ENCODE measurements at regions not wholly inside any gene's neighbourhood (a gene's known extent, or its start where the extent isn't known, plus 50 kb on each side); places are given as distances from the start of the nearest gene placed in this dataset.
A peak's percentile ranks its signal among the peaks of the same experiment; 100 is the strongest.

DNA sequence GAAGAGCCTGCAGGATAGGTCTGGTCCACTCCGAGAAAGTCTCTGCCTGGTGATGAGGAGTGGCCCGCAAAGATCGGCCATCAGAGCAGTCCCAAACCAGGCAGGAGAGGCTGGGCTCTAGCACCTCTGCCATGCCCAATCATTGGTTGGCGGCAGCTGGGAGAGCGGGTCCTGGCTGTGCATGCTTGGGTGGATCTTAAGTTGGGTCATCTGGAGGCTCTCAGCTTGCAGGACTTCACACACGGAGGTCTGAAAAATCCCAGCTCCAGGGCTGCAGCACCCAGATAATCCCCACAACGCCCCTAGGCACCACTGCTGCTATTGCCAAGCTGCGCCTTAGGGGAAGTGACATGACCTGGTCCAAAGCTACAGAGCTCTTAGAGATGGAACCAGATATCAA, 766.7 kb upstream of the TBX3 start:
- Histone ChIP-seq H2BK15ac (ENCODE audit: low read length) (no peak overlapping the region), H3K4me2 (ENCODE audit: insufficient read depth in 1 of 2, low read depth in 2 of 2, low read length in 2 of 2) (peak overlapping the region in 1 of 2 experiments; percentile 38; a peak in 2 of 4 replicates), H3K4me3 (ENCODE audit: extremely low read depth in 1 of 4, insufficient read depth in 2 of 4, low read depth in 3 of 4, low read length in 4 of 4) (no peak overlapping the region), H3K23me2 (ENCODE audit: low read depth, low read length) (peaks cover 10% of the 10 kb centered on the region; the same call in 1 of the 2 replicates), H3K14ac (ENCODE audit: insufficient read length) (no peak overlapping the region), H4K20me1 (replicated peaks in 1 of 2; ENCODE audit: control insufficient read depth in 1 of 2, insufficient read depth in 2 of 2, low read length in 2 of 2) (no peaks in the 10 kb centered on the region), H4K8ac (ENCODE audit: extremely low read depth, insufficient read depth, low read length) (no peak overlapping the region), H3K18ac (ENCODE audit: extremely low read depth, low read length) (0 out of 2 replicates have a peak overlapping the region, but pooled peaks have one; percentile 38), H2BK120ac (replicated peaks; ENCODE audit: low read depth, low read length) (no peak overlapping the region), H3K36me3 (ENCODE audit: control insufficient read depth in 2 of 4, insufficient read depth in 4 of 4, low read length in 3 of 4) (no peaks in the 10 kb centered on the region), H3K56ac (replicated peaks; ENCODE audit: insufficient read length, low read depth, low read length) (no peak overlapping the region), H2BK5ac (ENCODE audit: low read depth, low read length) (no peak overlapping the region), H4K5ac (ENCODE audit: insufficient read length, low read depth, low read length) (no peak overlapping the region), H3K9ac (replicated peaks in 1 of 4; ENCODE audit: extremely low read depth in 1 of 4, low read depth in 3 of 4, low read length in 3 of 4) (no peak overlapping the region), H3K23ac (ENCODE audit: insufficient read length) (no peak overlapping the region), H4K91ac (replicated peaks; ENCODE audit: insufficient read length, low read length) (no peak overlapping the region), H3K79me2 (ENCODE audit: control insufficient read depth in 1 of 2, insufficient read depth in 2 of 2, low read length in 2 of 2) (no peaks in the 10 kb centered on the region), H2BK12ac (ENCODE audit: low read depth, low read length) (no peak overlapping the region), H3K9me3 (ENCODE audit: insufficient read depth in 2 of 2, low read depth in 1 of 2, low read length in 1 of 2) (no peaks in the 10 kb centered on the region), H3K4ac (replicated peaks; ENCODE audit: insufficient read length, low read depth, low read length) (no peak overlapping the region), H3K27me3 (replicated peaks in 1 of 4; ENCODE audit: control insufficient read depth in 3 of 4, extremely low read depth in 1 of 4, insufficient read depth in 3 of 4, low read length in 3 of 4) (peaks cover 0 to 20% (median 11%) of the 10 kb centered on the region in 4 experiments; a peak in 5 of 7 replicates), H3K27ac (ENCODE audit: low read depth, low read length) (no peak overlapping the region), H3K4me1 (replicated peaks in 1 of 4; ENCODE audit: control insufficient read depth in 3 of 4, insufficient read depth in 4 of 4, low read length in 3 of 4) (peaks cover 9 to 26% (median 20%) of the 10 kb centered on the region in 4 experiments), H2BK20ac (ENCODE audit: low read length) (no peak overlapping the region), H2AFZ (ENCODE audit: low read length) (no peak overlapping the region), H2AK5ac (ENCODE audit: low read depth, low read length) (0 out of 2 replicates have a peak overlapping the region, but pooled peaks have one; percentile 18), H3K79me1 (ENCODE audit: low read depth, low read length) (no peaks in the 10 kb centered on the region)
- 87% methylated on average over 8 of the region's 8 CpGs; no CpG with 5 or more reads in 1 of the 2 experiments for WGBS, 2 experiments (ENCODE audit: extremely low coverage in 1 of 2, insufficient coverage in 1 of 2, insufficient read length in 1 of 2, insufficient replicate concordance in 2 of 2, low coverage in 1 of 2, low lambda C conversion rate in 2 of 2, missing lambda C conversion rate in 1 of 2)
- TF ChIP-seq, protein P1, sequence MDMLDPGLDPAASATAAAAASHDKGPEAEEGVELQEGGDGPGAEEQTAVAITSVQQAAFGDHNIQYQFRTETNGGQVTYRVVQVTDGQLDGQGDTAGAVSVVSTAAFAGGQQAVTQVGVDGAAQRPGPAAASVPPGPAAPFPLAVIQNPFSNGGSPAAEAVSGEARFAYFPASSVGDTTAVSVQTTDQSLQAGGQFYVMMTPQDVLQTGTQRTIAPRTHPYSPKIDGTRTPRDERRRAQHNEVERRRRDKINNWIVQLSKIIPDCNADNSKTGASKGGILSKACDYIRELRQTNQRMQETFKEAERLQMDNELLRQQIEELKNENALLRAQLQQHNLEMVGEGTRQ (IDR thresholded peaks at IDR 0.05; ENCODE audit: low read length), result no peak
- TF ChIP-seq TAF7 (optimal IDR thresholded peaks at IDR 0.05; ENCODE audit: borderline replicate concordance, low read depth, low read length) (no peak), TCF12 (IDR thresholded peaks at IDR 0.05; ENCODE audit: low read depth, low read length) (no peak), RAD21 (IDR thresholded peaks at IDR 0.05 in 1 of 2, conservative IDR thresholded peaks at IDR 0.05 in 1 of 2; ENCODE audit: low read depth in 2 of 2, low read length in 2 of 2) (no peak), RBBP5 (IDR thresholded peaks at IDR 0.05; ENCODE audit: borderline replicate concordance, low read depth, low read length) (no peak), KDM1A (IDR thresholded peaks at IDR 0.05; ENCODE audit: borderline replicate concordance, low read length) (no peak), RXRA (IDR thresholded peaks at IDR 0.05; ENCODE audit: insufficient read depth, low read depth, low read length) (no peak), EP300 (IDR thresholded peaks at IDR 0.05; ENCODE audit: borderline replicate concordance in 1 of 2, low read depth in 2 of 2, low read length in 2 of 2) (no peak), GTF2F1 (IDR thresholded peaks at IDR 0.05; ENCODE audit: borderline replicate concordance, low read depth, low read length) (no peak), CEBPB (IDR thresholded peaks at IDR 0.05; ENCODE audit: low read depth, low read length) (no peak), BCL11A (IDR thresholded peaks at IDR 0.05; ENCODE audit: low read depth in 2 of 2, low read length in 2 of 2) (no peak), SP4 (IDR thresholded peaks at IDR 0.05; ENCODE audit: low read length) (no peak), CHD2 (IDR thresholded peaks at IDR 0.05; ENCODE audit: low read length) (no peak)
- ChIA-PET CTCF (ENCODE audit: partially characterized antibody) (interaction anchor here (0.6 to 1.2 kb wide), 3 partner anchors 11 to 232 kb away, joined by 3 read pairs; no protein-coding TSS in a partner anchor), POLR2A (ENCODE audit: partially characterized antibody) (interaction anchor here (0.8 to 0.9 kb wide), 2 partner anchors 13 to 54 kb away, joined by 3 to 4 read pairs; no protein-coding TSS in a partner anchor)
- no peak for FAIRE-seq
- DNase-seq (ENCODE audit: low read depth in 1 of 2, low spot score in 2 of 2), result no peak

All from H1 (cell line).